DND-41 (cell line): ENCODE measurements at regions not wholly inside any gene's neighbourhood (a gene's known extent, or its start where the extent isn't known, plus 50 kb on each side); places are given as distances from the start of the nearest gene placed in this dataset.

Source experiments
- ATAC-seq: fragments of 200-7000 bp; cut with Tn5 transposase; 3 replicates; pipeline ENCODE4 v1.9.1; 2021; ENCODE audit warnings: low read depth; ENCODE audit not compliant: insufficient read depth
- DNase-seq: peaks from one replicate; pipeline ENCODE4 v3.0.0-alpha.2; 2020
- H2AFZ ChIP-seq: 2 replicates; pipeline ENCODE4 v1.6.0; 2012; ENCODE audit warnings: low read depth, low read length
- H3K27ac ChIP-seq: 2 replicates; pipeline ENCODE4 v1.5.1; 2012; ENCODE audit warnings: low read length, inconsistent platforms
- H3K27me3 ChIP-seq: fragments of 200-600 bp; sonication (generic); 2 replicates; pipeline ENCODE4 v1.6.0; 2012; ENCODE audit warnings: low read length, mild to moderate bottlenecking, inconsistent platforms; ENCODE audit not compliant: insufficient read depth, poor library complexity
- H3K36me3 ChIP-seq: 2 replicates; pipeline ENCODE4 v1.5.1; 2012; ENCODE audit warnings: low read length, inconsistent platforms; ENCODE audit not compliant: insufficient read depth
- H3K4me1 ChIP-seq: 2 replicates; pipeline ENCODE4 v1.5.1; 2012; ENCODE audit warnings: mild to moderate bottlenecking, low read length; ENCODE audit not compliant: insufficient read depth
- H3K4me2 ChIP-seq: 2 replicates; pipeline ENCODE4 v1.6.0; 2012; ENCODE audit warnings: mild to moderate bottlenecking, moderate library complexity, low read length, inconsistent platforms; ENCODE audit not compliant: insufficient read depth
- H3K4me3 ChIP-seq, 2 experiments: fragments of 200-600 bp in 1 of 2; shearing (Covaris generic) in 1 of 2; 2 replicates each; pipeline ENCODE4 v1.5.1; 2012 to 2016; ENCODE audit warnings: inconsistent platforms in 2 of 2, low read length in 2 of 2, mild to moderate bottlenecking in 2 of 2, low read depth in 1 of 2, moderate library complexity in 1 of 2
- H3K79me2 ChIP-seq: 2 replicates; pipeline ENCODE4 v1.6.0; 2012; ENCODE audit warnings: low read length, inconsistent platforms; ENCODE audit not compliant: insufficient read depth
- H3K9ac ChIP-seq: 2 replicates; pipeline ENCODE4 v1.6.0; 2012; ENCODE audit warnings: low read depth, mild to moderate bottlenecking, inconsistent platforms, low read length, moderate library complexity
- H3K9me3 ChIP-seq: 2 replicates; pipeline ENCODE4 v1.5.1; 2012; ENCODE audit warnings: low read length, moderate library complexity, mild to moderate bottlenecking, inconsistent platforms; ENCODE audit not compliant: insufficient read depth, severe bottlenecking
- H4K20me1 ChIP-seq: 2 replicates; pipeline ENCODE4 v1.6.0; 2012; ENCODE audit warnings: low read length; ENCODE audit not compliant: insufficient read depth
- CTCF ChIP-seq: IDR thresholded peaks from 2 replicates; pipeline ENCODE4 v1.5.1; 2012; ENCODE audit warnings: borderline replicate concordance, low read length, moderate library complexity, mild to moderate bottlenecking; ENCODE audit not compliant: poor library complexity, severe bottlenecking; ENCODE audit errors: extremely low read depth
- EZH2 ChIP-seq: IDR thresholded peaks from 3 replicates; pipeline ENCODE4 v1.6.1; 2012; ENCODE audit warnings: borderline replicate concordance, low read depth, mild to moderate bottlenecking, moderate library complexity, low read length, inconsistent platforms; ENCODE audit not compliant: severe bottlenecking

GRCh38 chr10:57675125-57675524 lies 592.6 kb downstream of the IPMK start:
- H4K20me1 ChIP-seq, result no peaks in the 10 kb centered on the region
- H3K4me1 ChIP-seq, result no peaks in the 10 kb centered on the region
- no peak for ATAC-seq
- H3K79me2 ChIP-seq, result no peaks in the 10 kb centered on the region
- no peak overlapping the region for H3K4me3 ChIP-seq
- no peaks in the 10 kb centered on the region for H3K9me3 ChIP-seq
- H2AFZ ChIP-seq, result no peak overlapping the region
- no peaks in the 10 kb centered on the region for H3K36me3 ChIP-seq
- H3K4me2 ChIP-seq, result no peak overlapping the region
- DNase-seq, result no peak
- H3K9ac ChIP-seq, result no peak overlapping the region
- H3K27me3 ChIP-seq, result no peaks in the 10 kb centered on the region
- TF ChIP-seq EZH2, result no peak
- TF ChIP-seq CTCF, result no peak
- no peak overlapping the region for H3K27ac ChIP-seq

GRCh38 chr10:57673446-57673960 lies 594.2 kb downstream of the IPMK start:
- no peak for DNase-seq
- no peak overlapping the region for H3K4me2 ChIP-seq
- H3K9ac ChIP-seq, result no peak overlapping the region
- no peaks in the 10 kb centered on the region for H3K27me3 ChIP-seq
- no peak overlapping the region for H3K4me3 ChIP-seq
- H4K20me1 ChIP-seq, result no peaks in the 10 kb centered on the region
- H3K4me1 ChIP-seq, result no peaks in the 10 kb centered on the region
- H3K36me3 ChIP-seq, result no peaks in the 10 kb centered on the region
- no peak for ATAC-seq
- TF ChIP-seq EZH2 (no peak), CTCF (no peak)
- no peaks in the 10 kb centered on the region for H3K9me3 ChIP-seq
- H2AFZ ChIP-seq, result no peak overlapping the region
- no peaks in the 10 kb centered on the region for H3K79me2 ChIP-seq
- no peak overlapping the region for H3K27ac ChIP-seq

GRCh38 chr10:57664815-57665214 lies 602.9 kb downstream of the IPMK start:
- no peaks in the 10 kb centered on the region for H3K27me3 ChIP-seq
- H3K9ac ChIP-seq, result no peak overlapping the region
- DNase-seq, result no peak
- no peaks in the 10 kb centered on the region for H3K36me3 ChIP-seq
- no peak overlapping the region for H3K4me2 ChIP-seq
- no peaks in the 10 kb centered on the region for H3K4me1 ChIP-seq
- no peaks in the 10 kb centered on the region for H3K9me3 ChIP-seq
- no peak overlapping the region for H3K27ac ChIP-seq
- TF ChIP-seq CTCF, result no peak
- no peak for TF ChIP-seq EZH2
- no peaks in the 10 kb centered on the region for H4K20me1 ChIP-seq
- no peak for ATAC-seq
- H2AFZ ChIP-seq, result no peak overlapping the region
- no peak overlapping the region for H3K4me3 ChIP-seq
- H3K79me2 ChIP-seq, result no peaks in the 10 kb centered on the region

GRCh38 chr10:57663401-57663800 lies 604.3 kb downstream of the IPMK start:
- Histone ChIP-seq H3K9ac (no peak overlapping the region), H3K9me3 (no peaks in the 10 kb centered on the region), H3K4me3 (no peak overlapping the region), H3K27ac (no peak overlapping the region), H3K4me1 (no peaks in the 10 kb centered on the region), H4K20me1 (no peaks in the 10 kb centered on the region), H3K36me3 (no peaks in the 10 kb centered on the region), H3K4me2 (no peak overlapping the region), H3K79me2 (no peaks in the 10 kb centered on the region), H3K27me3 (no peaks in the 10 kb centered on the region), H2AFZ (no peak overlapping the region)
- ATAC-seq (no peak), DNase-seq (no peak)
- no peak for TF ChIP-seq CTCF
- no peak for TF ChIP-seq EZH2
